SK-N-SH (cell line): ENCODE measurements at regions not wholly inside any gene's neighbourhood (a gene's known extent, or its start where the extent isn't known, plus 50 kb on each side); places are given as distances from the start of the nearest gene placed in this dataset.

ENCODE experiments used
- MXI1 ChIP-seq: IDR thresholded peaks from 2 replicates; pipeline ENCODE4 v1.6.1; 2012; ENCODE audit warnings: mild to moderate bottlenecking, low read depth, low read length, improper control_type of control experiment
- NFIC ChIP-seq: IDR thresholded peaks from 2 replicates; pipeline ENCODE4 v1.4.0; 2012; ENCODE audit warnings: borderline replicate concordance
- PBX3 ChIP-seq: IDR thresholded peaks from 2 replicates; pipeline ENCODE4; 2012
- RAD21 ChIP-seq: IDR thresholded peaks from 2 replicates; pipeline ENCODE4 v1.6.1; 2012; ENCODE audit warnings: mild to moderate bottlenecking, low read length
- TF ChIP-seq, protein P1 (sequence below): fragments of 200-600 bp; sonication (generic); IDR thresholded peaks from 2 replicates; pipeline ENCODE4 v1.6.1; 2017; ENCODE audit warnings: antibody characterized with exemption, mild to moderate bottlenecking, moderate library complexity

- TF ChIP-seq, protein P1, sequence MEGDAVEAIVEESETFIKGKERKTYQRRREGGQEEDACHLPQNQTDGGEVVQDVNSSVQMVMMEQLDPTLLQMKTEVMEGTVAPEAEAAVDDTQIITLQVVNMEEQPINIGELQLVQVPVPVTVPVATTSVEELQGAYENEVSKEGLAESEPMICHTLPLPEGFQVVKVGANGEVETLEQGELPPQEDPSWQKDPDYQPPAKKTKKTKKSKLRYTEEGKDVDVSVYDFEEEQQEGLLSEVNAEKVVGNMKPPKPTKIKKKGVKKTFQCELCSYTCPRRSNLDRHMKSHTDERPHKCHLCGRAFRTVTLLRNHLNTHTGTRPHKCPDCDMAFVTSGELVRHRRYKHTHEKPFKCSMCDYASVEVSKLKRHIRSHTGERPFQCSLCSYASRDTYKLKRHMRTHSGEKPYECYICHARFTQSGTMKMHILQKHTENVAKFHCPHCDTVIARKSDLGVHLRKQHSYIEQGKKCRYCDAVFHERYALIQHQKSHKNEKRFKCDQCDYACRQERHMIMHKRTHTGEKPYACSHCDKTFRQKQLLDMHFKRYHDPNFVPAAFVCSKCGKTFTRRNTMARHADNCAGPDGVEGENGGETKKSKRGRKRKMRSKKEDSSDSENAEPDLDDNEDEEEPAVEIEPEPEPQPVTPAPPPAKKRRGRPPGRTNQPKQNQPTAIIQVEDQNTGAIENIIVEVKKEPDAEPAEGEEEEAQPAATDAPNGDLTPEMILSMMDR, result no peak
- TF ChIP-seq PBX3 (no peak), MXI1 (no peak), NFIC (no peak), RAD21 (no peak)
Observed at GRCh38 chr7:25565002-25565401, 336.7 kb upstream of the NPVF start.
